HG03159 (cell line): ENCODE measurements at regions not wholly inside any gene's neighbourhood (a gene's known extent, or its start where the extent isn't known, plus 50 kb on each side); places are given as distances from the start of the nearest gene placed in this dataset.

ENCODE experiments used
- ATAC-seq: cut with Tn5 transposase; IDR thresholded peaks from one replicate; pipeline ENCODE4 v1.9.1; 2021; ENCODE audit warnings: mild to moderate bottlenecking, moderate library complexity; ENCODE audit not compliant: unreplicated experiment

- ATAC-seq: no peak
These were observed 412.0 kb upstream of the KIF2A start for GRCh38 chr5:61894046-61894445.

- no peak for ATAC-seq
These were observed 409.2 kb upstream of the KIF2A start for GRCh38 chr5:61896811-61897210.

- ATAC-seq: no peak
These were observed 408.8 kb upstream of the KIF2A start for GRCh38 chr5:61897251-61897650.

- no peak for ATAC-seq
These were observed 404.0 kb upstream of the KIF2A start for GRCh38 chr5:61901997-61902396.

GRCh38 chr5:61904730-61905129 is 401.3 kb upstream of the KIF2A start:
- no peak for ATAC-seq

GRCh38 chr5:61905613-61906012 is 400.4 kb upstream of the KIF2A start:
- ATAC-seq: no peak

- ATAC-seq: no peak
These were observed 399.2 kb upstream of the KIF2A start for GRCh38 chr5:61906820-61907219.

DNA sequence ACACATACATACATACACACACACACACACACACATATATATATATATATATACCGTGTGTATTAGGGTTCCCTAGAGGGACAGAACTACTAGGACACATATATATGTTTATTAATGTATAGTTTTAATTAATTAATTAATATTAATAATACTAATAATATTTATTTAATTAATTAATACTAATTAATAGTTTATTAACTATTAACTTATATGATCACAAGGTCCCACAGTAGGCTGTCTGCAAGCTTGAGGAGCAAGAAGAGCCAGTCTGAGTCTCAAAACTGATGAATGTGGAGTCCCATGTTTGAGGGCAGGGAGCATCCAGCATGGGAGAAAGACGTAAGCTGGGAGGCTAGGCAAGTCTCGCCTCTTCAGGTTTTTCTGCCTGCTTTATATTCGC is 398.0 kb upstream of the KIF2A start:
- no peak for ATAC-seq

DNA sequence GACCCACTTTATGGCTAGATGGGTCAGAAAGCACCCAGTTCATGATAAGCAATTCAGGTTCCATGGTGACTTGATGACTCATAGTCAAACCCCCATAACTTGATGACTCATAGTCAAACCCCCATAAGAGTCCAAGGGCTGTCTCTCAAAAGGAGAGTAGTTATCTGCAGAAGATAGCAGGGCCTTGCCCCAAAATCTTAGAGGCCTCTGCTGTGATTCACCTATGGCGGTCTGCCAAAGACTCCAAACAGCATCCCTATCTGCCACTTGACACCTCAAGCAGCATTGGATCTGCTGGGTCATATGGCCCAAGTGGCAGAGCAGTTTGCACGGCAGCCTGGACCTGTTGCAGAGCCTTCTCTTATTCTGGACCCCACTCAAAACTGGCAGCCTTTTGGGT is 395.2 kb upstream of the KIF2A start:
- no peak for ATAC-seq

- ATAC-seq: no peak
These were observed 393.4 kb upstream of the KIF2A start for GRCh38 chr5:61912559-61912958.

- no peak for ATAC-seq
These were observed 390.4 kb upstream of the KIF2A start for GRCh38 chr5:61915646-61916045.

DNA sequence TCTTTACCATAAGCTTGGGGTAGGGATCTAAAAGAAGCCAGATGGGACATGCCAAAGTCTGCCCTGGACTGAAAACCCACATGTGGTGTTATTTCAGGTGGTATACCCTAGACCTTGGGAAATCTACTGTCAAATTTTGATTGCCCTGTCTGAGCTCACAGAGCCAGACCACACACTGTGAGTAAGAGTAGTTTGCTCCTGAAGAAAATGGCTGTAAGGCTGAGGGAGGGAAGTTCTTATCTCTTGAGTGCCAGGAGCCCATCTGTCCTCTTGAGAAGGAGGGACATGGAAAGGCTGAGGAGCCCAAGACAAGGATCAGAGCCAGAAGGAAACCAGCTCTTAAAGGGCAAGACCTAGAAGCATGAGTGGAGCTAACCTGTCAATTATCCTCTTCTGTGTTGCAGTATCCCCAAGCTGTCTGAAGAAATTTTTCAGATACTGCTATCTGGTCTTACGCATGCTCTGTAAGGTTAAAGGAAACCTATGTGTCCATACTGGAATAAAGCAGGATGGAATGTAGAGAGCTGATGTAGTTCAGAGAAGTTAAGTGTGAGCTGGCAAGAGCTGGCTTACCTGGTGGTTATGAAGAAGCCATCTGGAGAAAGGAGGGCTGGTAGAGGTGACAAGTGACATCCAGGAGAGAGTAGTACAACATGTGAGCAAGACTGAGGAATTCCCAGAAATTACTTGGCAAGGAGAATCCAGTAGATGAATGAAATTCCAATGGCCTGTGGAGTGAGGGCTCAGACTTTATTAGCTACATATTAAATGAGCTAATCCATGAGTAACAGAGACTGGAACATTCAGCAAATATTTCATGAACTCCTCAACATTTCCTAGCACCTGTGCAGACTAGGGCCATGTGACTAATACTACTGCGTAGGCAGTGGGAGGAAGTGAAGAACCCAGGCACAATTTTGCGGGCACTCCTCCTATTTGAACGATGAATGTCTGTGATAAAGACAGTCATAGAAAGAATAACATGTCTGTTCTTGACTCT is 389.1 kb upstream of the KIF2A start:
- no peak for ATAC-seq

DNA sequence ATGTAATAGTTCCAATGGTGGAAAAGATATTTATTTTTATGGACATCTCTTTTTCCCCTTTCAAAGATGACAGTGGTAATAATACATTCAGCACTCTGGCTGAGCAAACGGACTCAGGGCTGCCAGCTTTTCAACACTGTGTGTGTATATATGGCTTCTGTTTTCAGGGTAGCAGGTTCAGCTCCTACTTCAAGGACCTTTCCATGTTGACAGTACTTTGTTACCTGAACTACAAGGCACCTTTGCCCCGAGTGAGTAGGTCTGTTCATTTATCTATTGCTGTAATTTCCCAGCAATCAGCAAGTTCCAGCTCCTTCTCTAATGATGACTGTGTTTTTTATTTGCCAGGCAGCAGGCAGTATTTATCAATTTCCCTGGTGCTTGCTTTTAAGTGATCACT is 387.4 kb upstream of the KIF2A start:
- no peak for ATAC-seq

DNA sequence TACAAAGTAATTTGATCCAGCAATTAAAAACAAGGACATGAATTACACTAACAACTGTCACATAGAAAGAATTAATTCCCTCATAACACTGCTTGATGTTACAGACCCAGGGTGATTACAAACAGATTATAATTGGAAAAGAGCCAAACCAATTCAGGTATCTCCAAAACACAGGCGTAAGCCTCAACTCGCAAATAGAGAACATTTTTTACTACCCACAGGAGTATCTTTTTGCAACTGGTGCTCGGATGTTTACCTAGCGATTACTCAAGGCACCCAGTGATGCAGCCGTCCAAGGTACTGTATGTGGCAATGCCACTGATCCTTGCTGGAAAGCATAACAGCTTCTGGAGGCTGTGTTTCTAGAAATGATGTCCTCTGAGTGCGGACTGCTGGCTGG is 386.1 kb upstream of the KIF2A start:
- no peak for ATAC-seq

- ATAC-seq: no peak
These were observed 381.8 kb upstream of the KIF2A start for GRCh38 chr5:61924251-61924650.

DNA sequence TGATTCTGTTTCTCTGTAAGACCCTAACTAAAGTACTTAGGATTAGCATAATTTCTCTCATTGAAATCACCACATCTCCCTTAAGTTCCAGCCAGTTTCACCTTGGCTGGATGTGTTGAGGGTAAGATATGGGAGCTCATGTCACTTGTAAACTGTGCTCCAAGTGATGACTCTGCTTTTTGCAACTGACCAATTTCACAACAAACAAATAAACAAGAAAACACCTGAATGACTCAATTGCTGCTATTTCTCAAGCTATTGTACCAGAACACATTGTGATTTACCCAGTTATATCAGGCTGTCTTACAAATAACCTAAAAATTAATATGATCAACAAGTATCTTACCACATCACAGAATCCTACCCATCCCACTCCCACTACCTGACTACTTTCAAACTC is 379.1 kb upstream of the KIF2A start:
- no peak for ATAC-seq

DNA sequence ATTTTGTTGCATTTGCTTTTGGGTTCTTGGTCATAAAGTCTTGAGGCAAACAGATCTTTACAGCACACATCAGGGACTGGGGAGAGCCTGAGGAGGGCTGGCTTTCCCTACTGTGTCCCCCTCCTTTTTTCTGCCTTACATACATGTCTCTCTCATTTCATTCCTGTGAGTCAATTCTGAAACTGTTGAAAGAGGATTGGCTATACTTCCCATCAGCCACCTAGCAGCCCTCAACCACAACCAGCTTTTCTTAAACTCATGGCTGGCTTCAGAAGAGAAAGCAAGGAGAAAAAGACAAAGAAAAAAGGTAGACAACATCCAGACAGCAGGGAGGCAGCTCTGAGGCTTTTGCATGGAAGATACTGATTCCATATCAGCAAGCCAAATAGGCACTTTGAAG is 374.8 kb upstream of the KIF2A start:
- no peak for ATAC-seq

DNA sequence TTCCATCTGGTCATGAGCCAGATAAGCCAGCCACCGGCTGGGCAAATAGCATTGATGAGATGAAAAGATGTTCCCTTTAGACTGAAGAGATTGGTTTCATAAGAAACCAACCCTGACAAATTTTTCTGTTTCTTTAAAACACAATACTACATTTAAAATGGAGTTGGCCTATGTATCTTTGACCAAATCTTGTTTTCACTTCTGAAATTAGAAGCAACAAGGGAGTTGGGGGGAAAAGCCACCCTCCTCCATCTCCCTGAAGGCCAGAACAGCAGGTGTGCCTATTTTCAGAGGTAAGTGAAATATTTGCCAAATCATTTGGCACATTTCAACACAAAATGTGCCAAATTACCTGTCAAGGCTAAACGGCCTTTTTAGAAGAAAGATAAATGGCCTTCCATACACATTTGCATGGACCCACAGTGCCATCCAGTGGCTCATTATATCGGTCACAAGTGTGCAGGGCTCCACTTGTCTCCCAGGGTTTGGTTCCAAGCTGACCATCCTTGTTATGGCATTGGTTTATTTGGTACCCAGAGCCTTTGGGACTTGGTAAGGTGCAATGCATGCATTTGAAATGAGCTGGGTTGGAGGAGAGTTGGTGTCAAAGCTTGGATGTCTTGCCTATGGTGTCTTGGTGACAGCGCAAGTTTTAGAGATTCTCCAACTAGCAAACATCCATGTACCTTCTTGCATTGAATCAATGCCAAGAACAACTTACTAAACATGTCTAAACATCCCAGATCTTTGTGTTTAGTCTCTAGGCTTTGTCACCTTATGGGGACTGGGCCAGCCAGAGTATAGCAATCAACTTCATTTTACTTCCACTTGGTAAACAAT is 372.0 kb upstream of the KIF2A start:
- ATAC-seq: no peak

DNA sequence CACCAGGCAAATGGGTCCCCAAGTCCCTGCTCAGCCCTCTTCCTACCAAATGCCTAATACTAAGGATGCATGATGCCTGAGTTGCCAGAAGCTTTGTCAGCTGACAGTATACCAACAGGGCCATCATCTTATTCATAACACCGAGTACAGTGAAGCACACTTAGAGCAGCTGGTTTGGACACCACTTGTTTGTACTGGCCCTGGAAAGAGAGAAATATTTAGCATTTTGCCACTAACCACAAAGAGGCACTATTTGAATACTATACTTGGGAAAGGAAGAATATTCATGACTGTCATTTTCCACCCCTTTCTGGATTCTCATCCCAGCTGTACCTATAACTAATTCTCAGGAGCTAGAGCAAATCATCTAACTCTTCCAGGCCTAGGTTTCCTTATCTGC is 364.4 kb upstream of the KIF2A start:
- no peak for ATAC-seq

- no peak for ATAC-seq
These were observed 363.4 kb upstream of the KIF2A start for GRCh38 chr5:61942462-61943049.

DNA sequence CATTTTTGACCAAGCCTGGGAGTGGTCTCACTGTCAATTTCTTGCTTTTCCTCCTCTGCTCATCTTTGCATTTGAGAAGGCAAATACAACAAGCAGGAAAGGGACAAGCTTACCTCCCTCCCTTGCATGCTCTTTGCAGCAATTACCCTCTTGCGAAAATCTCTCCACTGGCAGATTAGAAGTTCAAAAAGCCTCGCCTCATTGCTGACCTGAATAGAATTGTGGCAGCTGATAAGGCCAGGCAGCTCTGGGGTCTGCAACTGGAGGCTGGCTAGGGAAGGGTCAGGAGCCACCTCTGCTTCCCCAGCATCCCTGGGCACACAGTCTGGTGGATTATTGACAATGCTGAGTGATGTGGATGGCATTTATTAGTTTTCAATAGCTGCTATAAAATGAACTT is 362.3 kb upstream of the KIF2A start:
- ATAC-seq: no peak

GRCh38 chr5:61948151-61948550 is 357.9 kb upstream of the KIF2A start:
- ATAC-seq: no peak
